Thoracic aorta (tissue), 2 donors: ENCODE measurements at regions not wholly inside any gene's neighbourhood (a gene's known extent, or its start where the extent isn't known, plus 50 kb on each side); places are given as distances from the start of the nearest gene placed in this dataset.
A peak's percentile ranks its signal among the peaks of the same experiment; 100 is the strongest.

Experiments
- ATAC-seq: fragments of 150-250 bp; one replicate; pipeline ENCODE4 v1.8.0; 2017; ENCODE audit warnings: low read depth; ENCODE audit not compliant: insufficient number of reproducible peaks, low FRiP score
- DNase-seq: peaks from one replicate; pipeline ENCODE4 v3.0.0-alpha.2; 2020; ENCODE audit warnings: low spot score
- H3K27ac ChIP-seq, 2 donors: fragments of 200-600 bp; sonication (generic); 1 replicate in 1 of 2; 2 replicates in 1 of 2; pipeline ENCODE4 v1.5.1; 2016; ENCODE audit warnings: mild to moderate bottlenecking in 2 of 2, moderate library complexity in 2 of 2
- H3K27me3 ChIP-seq: fragments of 200-600 bp; sonication (generic); replicated peaks from 2 replicates; pipeline ENCODE4 v1.6.0; 2016; ENCODE audit warnings: mild to moderate bottlenecking; ENCODE audit not compliant: insufficient read depth
- H3K36me3 ChIP-seq: fragments of 200-600 bp; sonication (generic); one replicate; pipeline ENCODE4 v1.5.1; 2016
- H3K4me1 ChIP-seq, 2 donors: fragments of 200-600 bp; sonication (generic); 1 replicate in 1 of 2; 2 replicates in 1 of 2; pipeline versions ENCODE4 v1.5.1 to v1.6.0; 2016; ENCODE audit warnings: low read depth in 2 of 2, mild to moderate bottlenecking in 1 of 2; ENCODE audit not compliant: control insufficient read depth in 1 of 2
- H3K4me3 ChIP-seq: fragments of 200-600 bp; sonication (generic); 2 replicates; pipeline ENCODE4 v1.5.1; 2016; ENCODE audit warnings: mild to moderate bottlenecking
- H3K9me3 ChIP-seq: fragments of 200-600 bp; sonication (generic); 2 replicates; pipeline ENCODE4 v1.5.1; 2016
- TF ChIP-seq, protein P1 (sequence below): fragments of 200-600 bp; sonication (generic); IDR thresholded peaks from one replicate; pipeline ENCODE4 v1.5.1; 2019; ENCODE audit warnings: antibody characterized with exemption

DNA sequence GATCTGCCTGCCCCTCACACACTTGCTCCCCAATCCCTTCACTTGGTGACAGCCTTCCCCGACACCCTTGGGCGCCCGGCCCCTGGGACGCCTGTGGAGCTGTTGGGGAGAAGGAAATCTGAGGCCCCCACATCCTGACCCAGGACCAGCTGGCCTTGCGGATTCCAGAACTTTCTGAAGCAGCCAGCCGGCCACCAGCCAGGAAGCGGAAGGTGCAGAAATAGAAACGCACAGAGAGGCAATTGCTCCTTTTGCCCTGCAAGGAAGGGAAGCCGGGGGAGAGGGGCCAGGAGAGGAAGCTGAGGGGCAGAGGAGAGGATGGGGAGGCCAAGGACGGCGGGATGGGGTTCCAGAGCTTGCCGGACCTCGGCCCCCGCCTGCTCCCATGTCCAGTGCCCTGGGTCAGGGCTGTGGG, 66.7 kb upstream of the LINC01488 start:
- H3K4me1 ChIP-seq, result peaks cover 8 to 37% of the 10 kb centered on the region in 2 donors
- no peak overlapping the region for H3K4me3 ChIP-seq
- DNase-seq (no peak), ATAC-seq (no peak)
- TF ChIP-seq, protein P1, sequence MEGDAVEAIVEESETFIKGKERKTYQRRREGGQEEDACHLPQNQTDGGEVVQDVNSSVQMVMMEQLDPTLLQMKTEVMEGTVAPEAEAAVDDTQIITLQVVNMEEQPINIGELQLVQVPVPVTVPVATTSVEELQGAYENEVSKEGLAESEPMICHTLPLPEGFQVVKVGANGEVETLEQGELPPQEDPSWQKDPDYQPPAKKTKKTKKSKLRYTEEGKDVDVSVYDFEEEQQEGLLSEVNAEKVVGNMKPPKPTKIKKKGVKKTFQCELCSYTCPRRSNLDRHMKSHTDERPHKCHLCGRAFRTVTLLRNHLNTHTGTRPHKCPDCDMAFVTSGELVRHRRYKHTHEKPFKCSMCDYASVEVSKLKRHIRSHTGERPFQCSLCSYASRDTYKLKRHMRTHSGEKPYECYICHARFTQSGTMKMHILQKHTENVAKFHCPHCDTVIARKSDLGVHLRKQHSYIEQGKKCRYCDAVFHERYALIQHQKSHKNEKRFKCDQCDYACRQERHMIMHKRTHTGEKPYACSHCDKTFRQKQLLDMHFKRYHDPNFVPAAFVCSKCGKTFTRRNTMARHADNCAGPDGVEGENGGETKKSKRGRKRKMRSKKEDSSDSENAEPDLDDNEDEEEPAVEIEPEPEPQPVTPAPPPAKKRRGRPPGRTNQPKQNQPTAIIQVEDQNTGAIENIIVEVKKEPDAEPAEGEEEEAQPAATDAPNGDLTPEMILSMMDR, result no peak
- H3K27ac ChIP-seq, result no peak overlapping the region
- no peaks in the 10 kb centered on the region for H3K27me3 ChIP-seq
- no peaks in the 10 kb centered on the region for H3K36me3 ChIP-seq
- H3K9me3 ChIP-seq, result no peaks in the 10 kb centered on the region

DNA sequence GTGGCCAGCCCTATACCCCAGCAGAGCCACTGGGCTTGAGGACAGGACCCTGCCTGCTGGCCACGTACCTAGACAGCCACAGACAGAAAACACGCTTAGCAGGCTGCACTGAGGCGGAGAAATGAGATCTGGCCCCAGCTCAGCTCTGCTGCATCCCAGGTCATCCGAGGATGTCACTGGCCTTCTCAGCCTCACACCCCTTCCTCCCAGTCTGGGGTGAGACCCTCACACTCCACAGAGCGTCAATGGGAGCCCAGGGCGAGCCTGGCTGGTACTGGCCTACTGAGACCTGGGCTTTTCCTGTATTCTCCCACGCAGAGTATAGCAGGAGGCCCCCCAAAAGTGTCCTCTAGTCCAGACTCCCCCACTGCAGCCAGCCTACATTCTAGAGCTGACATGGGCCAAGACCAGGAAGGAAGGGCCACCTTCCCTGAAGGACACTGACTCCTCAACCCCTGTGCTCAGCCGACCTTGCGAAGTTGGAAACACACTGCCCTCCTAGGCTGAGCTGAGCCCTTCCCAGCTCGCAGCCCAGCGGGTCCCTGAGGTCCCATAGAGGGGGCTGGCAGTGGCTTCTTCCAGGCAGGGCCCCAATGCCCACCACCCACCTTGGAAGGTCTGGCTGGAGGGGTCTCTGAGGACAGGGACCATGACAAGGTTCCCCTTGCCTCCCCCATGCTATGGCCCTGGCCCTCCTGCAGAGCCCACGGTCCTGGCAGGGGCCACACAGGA, 65.9 kb upstream of the LINC01488 start:
- ATAC-seq (no peak), DNase-seq (no peak)
- H3K4me3 ChIP-seq, result no peak overlapping the region
- H3K4me1 ChIP-seq, result peaks cover 13 to 45% of the 10 kb centered on the region in 2 donors
- TF ChIP-seq, protein P1, result no peak
- no peaks in the 10 kb centered on the region for H3K9me3 ChIP-seq
- H3K27me3 ChIP-seq, result no peaks in the 10 kb centered on the region
- peak overlapping the region in 1 of 2 donors; percentile 49 for H3K27ac ChIP-seq
- H3K36me3 ChIP-seq, result no peaks in the 10 kb centered on the region

DNA sequence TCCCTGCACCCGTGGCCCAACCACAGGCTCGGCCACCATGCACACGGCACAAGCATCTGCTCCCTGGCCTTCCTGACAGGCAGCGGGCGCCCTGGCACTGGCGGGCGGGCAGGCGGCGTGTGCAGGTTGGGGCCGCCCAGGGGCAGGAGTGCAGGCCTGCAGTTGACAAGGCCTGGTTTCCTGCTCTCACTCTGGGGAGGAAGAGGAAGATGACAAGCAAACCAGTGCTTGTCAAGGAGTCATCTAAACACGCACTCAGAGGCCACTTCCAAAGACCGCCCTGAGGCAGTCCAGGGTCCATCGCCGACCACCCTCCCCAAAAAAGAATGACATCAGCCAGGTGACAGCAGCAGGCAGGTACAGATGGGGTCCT, 65.3 kb upstream of the LINC01488 start:
- DNase-seq, result no peak
- Histone ChIP-seq H3K4me3 (no peak overlapping the region), H3K9me3 (no peaks in the 10 kb centered on the region), H3K36me3 (no peaks in the 10 kb centered on the region), H3K4me1 (peaks cover 16 to 51% of the 10 kb centered on the region in 2 donors), H3K27ac (peak overlapping the region in 1 of 2 donors; percentile 49), H3K27me3 (no peaks in the 10 kb centered on the region)
- TF ChIP-seq, protein P1, result no peak
- ATAC-seq, result no peak

DNA sequence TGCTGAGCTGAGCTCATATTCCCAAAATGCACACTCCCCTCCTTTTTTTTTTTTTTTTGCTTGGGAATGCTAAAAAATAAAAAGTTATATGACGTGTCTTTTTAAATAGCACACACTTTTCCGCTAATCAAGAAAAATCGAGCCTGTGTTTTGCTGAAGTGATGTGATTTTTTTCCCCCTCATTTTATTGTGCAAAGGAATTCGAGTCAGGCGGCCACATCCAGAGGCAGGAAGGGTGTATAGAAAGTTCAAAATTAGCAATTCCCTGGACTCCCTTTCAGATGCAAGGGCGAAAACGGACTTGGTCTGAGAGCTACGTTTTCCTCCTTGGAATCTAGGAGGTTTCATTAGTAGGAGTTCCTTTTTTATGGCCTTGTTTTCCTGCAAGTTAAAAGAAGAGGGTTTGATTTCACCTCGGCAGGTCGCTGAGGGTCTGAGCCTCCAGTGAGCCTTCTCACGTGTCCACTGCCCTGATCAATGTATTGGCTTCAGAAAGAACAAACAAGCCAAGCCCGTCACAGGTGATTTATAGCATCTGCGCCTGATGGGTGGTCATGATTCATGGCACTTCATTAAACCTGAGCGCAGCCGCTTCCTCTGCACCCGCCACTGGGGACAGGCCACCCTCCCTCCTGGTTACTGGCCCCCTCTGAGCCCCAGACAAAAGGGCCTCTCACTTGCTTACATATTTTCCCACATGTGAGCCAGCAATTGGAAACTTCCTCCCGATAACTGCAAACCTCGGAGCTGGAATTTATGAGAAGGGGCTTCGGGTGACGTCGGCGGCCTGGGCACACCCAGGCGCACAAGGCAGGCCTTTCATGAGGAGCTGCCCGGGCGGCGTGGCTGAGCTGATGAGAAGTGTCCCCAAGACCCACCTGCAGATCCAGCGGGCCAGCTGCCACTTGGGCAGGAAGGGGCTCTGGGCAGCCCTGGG, 64.4 kb upstream of the LINC01488 start:
- no peak overlapping the region for H3K4me3 ChIP-seq
- no peaks in the 10 kb centered on the region for H3K36me3 ChIP-seq
- H3K27ac ChIP-seq, result peak overlapping the region; percentile 24 to 49
- H3K9me3 ChIP-seq, result no peaks in the 10 kb centered on the region
- DNase-seq (no peak), ATAC-seq (no peak)
- H3K27me3 ChIP-seq, result no peaks in the 10 kb centered on the region
- TF ChIP-seq, protein P1, result no peak
- peaks cover 16 to 51% of the 10 kb centered on the region in 2 donors for H3K4me1 ChIP-seq

DNA sequence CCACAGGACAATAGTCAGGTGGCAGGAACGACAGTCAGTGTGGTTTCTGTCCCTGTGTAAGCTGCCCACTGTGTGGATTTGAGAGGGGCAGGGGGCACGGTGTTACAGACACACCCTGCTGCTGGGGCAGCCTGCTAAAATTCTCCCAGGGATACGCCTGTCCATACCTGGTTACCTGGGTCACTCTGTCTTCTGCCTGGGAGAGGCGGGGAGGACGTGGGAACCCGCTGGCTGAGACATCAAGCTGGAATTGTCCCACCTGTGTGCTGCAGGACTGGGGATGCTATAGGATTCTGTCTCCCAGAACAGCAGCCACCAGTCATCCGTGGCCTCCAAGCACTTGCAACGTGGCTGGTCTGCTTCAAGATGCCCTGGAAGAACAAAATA, 63.8 kb upstream of the LINC01488 start:
- peaks cover 16 to 51% of the 10 kb centered on the region in 2 donors for H3K4me1 ChIP-seq
- DNase-seq (no peak), ATAC-seq (no peak)
- TF ChIP-seq, protein P1, result no peak
- no peaks in the 10 kb centered on the region for H3K9me3 ChIP-seq
- peak overlapping the region in 1 of 2 donors; percentile 49 for H3K27ac ChIP-seq
- H3K4me3 ChIP-seq, result no peak overlapping the region
- H3K27me3 ChIP-seq, result no peaks in the 10 kb centered on the region
- no peaks in the 10 kb centered on the region for H3K36me3 ChIP-seq
